Fibroblast of pulmonary artery (primary cell): ENCODE measurements at regions not wholly inside any gene's neighbourhood (a gene's known extent, or its start where the extent isn't known, plus 50 kb on each side); places are given as distances from the start of the nearest gene placed in this dataset.

Experiments used
- DNase-seq: peaks from one replicate; pipeline ENCODE4 v3.0.0-alpha.2; 2010; ENCODE audit warnings: low read depth
- H3K4me3 ChIP-seq: replicated peaks from 2 replicates; pipeline ENCODE4 v1.5.1; 2011; ENCODE audit warnings: low read depth, mild to moderate bottlenecking, control low read depth, low read length, moderate library complexity
- CTCF ChIP-seq: IDR thresholded peaks from 2 replicates; pipeline ENCODE4 v1.5.1; 2011; ENCODE audit warnings: mild to moderate bottlenecking, control low read depth, low read length, inconsistent platforms; ENCODE audit errors: missing control alignments

DNA sequence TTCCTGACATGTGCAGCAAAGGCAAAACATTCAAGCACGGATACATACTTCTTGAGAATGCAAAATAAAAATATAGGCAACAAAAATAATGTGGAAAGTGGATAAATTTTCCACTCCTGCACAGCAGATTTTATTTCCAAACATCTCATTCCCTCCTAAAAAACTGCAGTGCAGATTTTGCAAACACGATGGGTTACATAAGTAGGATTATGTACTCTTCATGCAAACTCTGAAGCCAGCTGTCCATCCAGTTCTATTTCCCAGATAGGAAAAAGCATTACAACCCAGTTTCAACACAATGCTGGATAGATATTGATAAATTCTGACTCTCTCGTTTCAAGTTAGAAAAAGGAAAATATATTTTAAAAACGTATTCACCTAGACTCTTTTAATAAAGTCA lies 52.7 kb upstream of the CCNG1 start:
- H3K4me3 ChIP-seq, result no peak overlapping the region
- DNase-seq, result no peak
- TF ChIP-seq CTCF, result no peak

DNA sequence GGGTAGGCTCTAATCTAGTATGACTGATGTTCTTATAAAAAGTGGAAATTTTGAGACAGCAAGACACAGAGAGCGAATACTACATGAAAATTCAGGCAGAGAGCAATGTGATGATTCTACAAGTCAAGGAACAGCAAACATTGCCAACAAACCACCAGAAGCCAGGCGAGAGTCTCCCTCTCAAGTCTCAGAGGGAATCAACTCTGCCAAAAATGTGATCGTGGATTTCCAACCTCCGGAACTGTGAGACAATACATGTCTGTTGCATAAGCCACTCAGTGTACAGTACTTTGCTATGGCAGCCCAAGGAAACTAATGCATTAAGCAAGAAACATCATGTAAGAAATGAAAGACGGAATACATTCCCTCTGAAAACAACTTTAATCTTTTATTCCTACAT lies 52.1 kb upstream of the CCNG1 start:
- no peak overlapping the region for H3K4me3 ChIP-seq
- DNase-seq, result peak; percentile 97
- TF ChIP-seq CTCF, result peak; percentile 3

- DNase-seq, result no peak
- H3K4me3 ChIP-seq, result no peak overlapping the region
- TF ChIP-seq CTCF, result no peak
Measured at GRCh38 chr5:163385824-163386223, 51.6 kb upstream of the CCNG1 start.

GRCh38 chr5:163386352-163386751 lies 51.0 kb upstream of the CCNG1 start:
- no peak overlapping the region for H3K4me3 ChIP-seq
- no peak for TF ChIP-seq CTCF
- no peak for DNase-seq

DNA sequence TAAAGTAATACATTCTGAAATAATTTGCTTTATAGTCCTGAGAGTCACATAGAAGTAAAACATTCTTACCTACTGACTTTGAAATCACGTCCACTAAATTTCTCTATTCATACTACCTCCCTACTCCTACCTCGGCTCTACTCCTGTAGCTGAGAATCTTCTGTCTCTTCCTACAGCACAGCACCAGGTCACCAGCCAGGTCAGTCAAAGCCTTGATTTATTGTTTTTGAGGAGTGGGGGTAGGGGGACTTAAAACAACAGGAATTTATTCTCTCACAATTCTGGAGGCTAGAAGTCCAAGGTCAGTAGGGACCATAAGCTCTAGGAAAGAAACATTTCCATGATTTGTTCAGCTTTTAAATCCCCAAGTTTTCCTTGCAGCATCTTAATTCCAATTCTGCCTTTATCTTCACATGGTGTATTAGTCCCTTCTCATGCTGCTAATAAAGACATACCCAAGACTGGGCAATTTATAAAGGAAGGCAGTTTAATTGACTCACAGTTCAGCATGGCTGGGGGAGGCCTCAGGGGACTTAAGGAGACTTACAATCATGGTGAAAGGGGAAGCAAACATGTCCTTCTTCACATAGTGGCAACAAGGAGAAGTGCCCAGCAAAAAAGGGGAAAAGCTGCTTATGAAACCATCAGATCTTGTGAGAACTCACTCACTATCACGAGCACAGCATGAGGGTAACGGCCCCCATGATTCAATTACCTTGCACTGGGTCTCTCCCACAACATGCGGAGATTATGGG lies 49.6 kb upstream of the CCNG1 start:
- DNase-seq, result no peak
- no peak overlapping the region for H3K4me3 ChIP-seq
- TF ChIP-seq CTCF, result no peak
